ENCODE measurements at regions not wholly inside any gene's neighbourhood (a gene's known extent, or its start where the extent isn't known, plus 50 kb on each side); places are given as distances from the start of the nearest gene placed in this dataset.
A peak's percentile ranks its signal among the peaks of the same experiment; 100 is the strongest.

DNA sequence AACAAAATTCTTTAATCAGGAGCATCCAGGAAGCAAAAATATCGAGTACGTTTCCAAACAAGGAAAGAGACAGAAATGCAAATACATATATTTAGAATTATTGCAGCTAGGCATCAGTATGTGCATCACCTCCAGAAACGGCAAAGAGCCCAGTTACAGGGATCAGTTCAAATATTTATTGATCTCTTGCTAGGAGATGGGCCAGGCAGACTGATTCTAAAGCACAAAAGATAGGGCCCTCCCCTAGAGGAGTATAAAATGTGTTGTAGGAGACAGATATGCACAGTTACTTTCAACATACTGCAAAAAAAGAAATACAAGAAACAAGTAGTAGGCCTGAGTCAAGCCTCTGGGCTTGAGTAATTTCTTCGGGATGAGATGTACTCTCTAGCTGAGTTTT, 80.7 kb upstream of the NHSL1 start:
- DNase-seq (ENCODE audit: low spot score), result no peak

DNA sequence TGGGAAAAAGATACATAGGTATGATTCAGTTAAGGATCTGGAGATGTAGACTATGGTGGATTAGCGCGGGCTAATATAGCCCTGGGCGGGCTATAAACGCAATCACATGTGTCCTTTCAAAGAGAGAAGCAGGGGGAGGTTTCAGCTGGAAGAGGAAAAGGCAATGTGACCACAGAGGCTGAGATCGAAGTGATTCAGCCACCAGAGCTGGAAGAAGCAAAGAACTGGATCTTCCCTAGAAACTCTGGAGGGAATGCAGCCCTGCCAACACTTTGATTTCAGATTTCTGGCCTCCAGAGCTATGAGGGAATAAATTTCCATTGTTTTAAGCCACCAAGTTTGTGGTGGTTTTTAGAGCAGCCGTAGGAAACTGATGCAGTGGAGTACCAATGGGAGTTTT, 81.5 kb upstream of the NHSL1 start:
- no peak for DNase-seq (ENCODE audit: low spot score)

DNA sequence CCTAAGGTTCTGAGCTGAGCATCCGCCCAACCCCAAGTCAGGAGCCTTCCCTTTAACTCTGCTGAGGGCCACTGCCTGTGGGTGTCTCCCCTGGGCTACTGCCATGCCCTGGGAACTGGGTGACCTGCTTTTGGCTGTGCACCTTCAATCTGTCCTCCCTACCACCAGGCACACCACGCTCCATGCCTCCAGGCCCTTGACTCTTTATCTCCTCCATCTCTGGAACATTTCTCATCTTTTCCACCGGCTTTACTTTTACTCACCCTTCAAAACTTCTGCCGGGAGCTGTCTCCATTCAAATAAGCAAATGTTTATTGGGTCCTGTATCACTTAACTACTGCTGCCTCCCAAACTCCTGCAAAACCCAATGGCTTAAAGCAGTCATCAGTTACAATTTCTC, 83.3 kb upstream of the NHSL1 start:
- DNase-seq (ENCODE audit: low spot score), result no peak

DNA sequence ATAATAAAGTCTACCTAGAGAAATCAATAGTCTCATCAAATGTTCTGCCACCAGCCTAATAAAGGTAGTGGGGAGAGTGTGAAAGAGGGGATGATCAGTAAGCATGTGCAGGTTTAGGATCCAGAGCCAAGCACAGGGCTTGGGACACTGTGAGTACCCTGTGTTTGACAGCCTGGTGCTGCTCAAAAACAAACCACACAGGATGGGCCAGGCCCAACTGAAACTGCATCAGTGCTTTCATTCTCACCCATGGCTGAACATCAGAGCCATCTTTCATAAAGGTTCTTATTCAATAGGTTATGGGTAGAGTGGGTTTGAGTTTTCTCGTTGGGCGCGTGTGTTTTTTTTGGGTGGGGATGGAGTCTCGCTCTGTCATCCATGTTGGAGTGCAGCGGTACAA, 87.3 kb upstream of the NHSL1 start:
- DNase-seq (ENCODE audit: low spot score), result no peak

DNA sequence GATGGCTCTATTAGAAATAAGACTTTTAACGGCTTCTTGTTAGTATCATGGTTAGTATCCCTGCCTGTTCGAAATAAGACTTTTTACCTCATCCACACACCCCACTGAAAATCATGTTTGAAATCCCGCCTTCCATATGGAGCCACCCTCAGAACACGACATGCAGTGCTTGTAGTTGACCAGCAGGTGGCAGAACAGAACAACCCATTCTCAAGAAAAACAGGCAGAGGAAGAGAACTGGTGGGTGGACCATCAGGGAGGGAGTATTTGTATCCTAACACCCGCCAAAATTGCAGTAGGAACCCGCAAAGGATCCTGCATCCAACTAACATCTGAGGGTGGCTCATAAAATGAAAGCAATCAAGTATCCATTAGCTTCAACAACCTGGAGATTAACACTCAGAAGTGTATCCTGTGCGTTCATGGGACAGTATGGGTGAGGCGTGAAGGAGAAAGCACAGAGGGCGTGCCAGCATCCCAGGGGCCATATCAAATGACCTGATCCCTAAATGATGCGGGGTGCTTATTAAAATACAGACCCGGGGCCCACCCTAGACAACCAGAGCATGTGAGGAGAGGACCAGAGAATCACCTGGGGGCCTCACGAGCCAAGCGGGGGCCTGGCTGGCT, 89.6 kb upstream of the NHSL1 start:
- peak; percentile 51 for DNase-seq (ENCODE audit: low spot score)

DNA sequence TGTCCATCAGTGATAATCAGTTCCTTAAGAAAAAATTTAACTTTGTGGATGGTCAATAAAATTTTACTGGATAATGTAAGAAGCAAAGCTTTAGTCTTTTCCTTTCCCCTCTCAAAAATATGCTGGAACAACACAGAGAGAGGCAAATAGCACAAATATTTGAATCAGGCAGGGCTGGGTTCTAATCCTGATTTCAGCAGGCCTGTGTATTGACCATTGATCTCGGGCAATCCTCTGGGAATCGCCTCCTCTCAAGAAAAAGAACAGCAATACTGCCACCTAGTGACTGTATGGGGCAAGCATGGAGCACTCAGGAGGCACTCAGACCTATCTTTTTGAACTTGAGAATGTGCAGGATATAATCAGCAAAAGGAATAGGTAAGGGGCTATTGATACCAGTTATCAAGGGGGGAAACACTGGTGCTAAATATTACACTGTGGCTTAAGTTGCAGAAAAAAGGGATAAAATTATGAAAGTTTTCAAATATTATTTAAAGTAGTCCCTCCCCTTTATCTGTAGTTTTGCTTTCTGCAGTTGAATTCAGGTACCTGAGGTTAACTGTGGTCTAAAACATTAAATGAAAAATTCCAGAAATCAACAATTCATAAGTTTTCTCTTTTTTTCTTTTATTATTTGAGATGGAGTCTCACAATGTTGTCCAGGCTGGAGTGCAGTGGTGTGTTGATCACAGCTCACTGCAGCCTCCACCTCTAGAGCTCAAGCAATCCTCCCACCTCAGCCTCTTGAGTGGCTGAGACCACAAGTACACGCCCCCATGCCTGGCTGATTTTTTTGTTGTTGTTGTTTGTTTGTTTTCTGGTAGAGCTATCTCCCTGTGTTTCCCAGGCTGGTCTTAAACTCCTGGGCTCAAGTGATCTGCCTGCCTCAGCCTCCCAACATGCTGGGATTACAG, 91.8 kb upstream of the NHSL1 start:
- peak; percentile 46 for DNase-seq (ENCODE audit: low spot score)

DNA sequence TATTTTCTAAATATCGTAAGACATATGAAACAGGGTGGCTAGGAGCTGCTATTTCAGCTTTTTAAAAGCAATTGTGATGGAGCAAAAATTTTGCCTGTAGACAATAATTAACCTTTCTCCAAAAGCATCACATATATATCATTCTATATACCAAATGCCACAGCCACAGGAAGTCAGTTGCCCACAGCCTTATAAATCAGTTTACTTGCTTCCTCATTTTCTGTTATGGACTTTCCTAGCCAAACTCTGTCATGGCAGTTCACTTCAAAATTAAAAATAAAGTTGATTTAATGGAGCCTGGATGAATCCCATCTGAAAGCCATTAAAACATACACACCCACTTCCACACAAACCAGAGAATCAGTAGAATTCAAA, 93.4 kb upstream of the NHSL1 start:
- no peak for DNase-seq (ENCODE audit: low spot score)

DNA sequence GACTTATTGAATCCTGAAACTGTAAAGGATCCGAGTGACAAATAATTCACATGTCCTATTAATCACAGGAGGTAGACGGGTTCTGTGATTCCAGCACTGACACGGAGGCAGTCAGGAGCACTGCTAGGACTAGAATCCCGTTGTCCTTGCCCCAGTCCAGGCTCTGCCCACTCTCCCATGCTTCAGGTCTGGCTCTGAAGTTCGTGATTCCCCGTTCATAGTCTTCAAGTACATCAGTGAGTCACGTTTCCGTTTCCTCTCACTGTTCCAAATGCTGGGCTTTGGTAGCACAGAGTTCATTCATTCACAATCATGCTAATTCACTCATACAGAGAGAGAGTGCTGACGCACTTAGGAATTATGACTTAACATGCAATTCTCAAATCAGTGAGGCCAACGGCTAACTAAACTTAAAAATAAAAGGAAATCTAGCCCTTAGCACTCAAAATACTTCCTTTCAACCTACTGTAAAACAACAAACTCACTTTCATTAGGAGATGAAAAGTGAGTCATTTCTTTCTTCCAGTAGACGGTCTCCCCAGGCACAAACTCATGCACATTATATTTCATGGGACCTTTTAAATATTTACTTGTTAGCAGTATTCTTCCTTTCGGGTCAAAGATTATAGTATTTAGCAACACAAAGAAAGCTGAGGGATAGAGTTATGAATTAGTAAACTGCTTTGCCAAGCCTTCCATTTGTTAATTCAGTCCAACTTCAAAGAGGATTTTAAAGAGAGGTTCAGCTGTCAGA, 94.0 kb upstream of the NHSL1 start:
- DNase-seq (ENCODE audit: low spot score), result peak; percentile 50

DNA sequence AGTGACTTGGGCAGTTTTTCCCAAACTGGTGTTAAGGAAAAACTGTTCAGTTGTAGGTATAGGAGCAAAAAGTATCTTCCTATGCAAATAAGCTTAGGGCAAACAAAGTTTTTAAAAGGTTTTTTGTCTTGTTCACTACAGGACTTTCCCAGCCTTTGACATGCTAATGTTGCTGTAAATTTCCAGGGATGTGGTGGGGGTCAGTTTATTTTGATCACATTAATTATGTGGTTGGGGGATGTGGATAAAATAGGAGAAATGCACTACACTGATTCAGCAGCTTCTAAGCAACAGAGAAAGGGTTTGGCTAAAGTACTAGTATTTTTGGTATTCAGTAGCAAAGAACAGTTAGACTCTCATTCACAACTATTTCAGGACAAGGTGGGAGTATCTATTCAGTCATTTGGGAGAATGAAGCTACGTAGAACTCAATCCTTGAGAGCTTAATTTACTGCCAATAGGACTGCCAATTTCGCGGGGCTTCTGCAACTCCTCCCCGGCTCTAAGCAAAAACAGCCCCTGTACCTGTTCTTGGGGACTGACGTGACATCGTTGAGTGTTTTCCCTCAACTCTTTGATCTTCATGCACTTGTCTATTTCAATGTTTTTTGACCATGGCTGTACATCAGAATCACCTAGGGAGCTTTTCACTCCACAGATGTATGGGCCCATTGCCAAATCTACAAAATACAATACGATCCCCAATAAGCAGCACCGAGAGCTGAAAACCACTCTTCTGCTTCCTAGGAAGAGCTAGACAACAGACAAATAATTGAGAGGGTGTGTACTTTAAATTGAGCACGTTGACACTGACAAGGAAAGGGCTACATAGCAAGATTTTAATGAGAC, 94.8 kb upstream of the NHSL1 start:
- DNase-seq (ENCODE audit: low spot score), result no peak

DNA sequence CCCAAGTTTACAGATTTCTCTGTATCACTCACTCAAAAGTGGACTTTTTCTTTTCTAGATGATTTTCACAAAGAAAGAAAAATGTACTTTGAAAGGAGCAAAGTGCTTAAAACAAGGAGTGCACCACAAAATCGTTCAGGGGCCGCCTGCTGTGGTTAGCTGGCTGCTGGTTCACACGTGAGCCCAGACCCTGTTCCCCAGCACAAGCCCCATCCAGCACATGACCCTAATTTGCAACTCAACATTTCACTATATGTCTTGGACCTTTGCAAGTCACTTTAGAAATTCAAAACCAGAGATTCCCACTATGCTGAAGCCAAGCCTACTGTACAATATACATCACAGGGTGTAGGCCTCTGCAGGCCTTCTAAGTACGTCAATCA, 95.5 kb upstream of the NHSL1 start:
- no peak for DNase-seq (ENCODE audit: low spot score)

DNA sequence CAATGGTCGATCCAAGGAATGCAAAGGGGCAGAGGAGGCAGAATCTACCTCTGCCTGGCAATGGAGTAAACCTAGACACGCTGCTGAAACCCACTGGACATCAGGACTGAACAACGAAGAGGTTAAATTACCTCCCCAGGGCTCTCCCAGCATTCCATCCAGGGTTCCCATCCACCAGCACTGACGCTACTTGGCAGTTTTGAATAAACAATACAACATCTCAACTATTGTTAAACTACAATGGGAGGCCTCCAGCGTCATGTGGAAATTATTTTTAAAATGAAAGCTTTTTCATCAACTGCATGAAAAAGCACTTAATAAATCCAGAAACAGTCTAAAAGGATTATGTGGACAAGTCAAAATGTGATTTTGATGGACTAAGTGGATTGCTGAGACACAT, 96.8 kb upstream of the NHSL1 start:
- DNase-seq (ENCODE audit: low spot score), result no peak

DNA sequence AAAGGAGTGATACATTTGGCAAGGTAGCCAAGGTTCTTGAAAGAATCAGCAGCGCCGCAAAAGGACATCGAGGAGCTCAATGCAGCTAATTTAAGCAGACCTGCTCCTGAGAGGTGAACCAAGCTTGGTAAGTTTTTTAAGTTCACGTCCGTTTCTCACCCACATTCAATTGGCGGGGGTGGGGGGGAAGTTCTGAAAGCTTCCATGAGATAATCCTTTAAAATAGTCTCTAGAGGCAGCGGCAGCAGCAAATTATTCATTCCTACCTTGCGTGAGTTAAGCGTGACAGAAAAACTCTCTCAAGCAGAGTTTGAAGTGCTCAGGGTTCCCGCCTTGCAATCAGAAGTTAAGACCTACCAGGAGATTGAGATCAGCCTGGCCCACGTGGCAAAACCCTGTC, 97.3 kb upstream of the NHSL1 start:
- no peak for DNase-seq (ENCODE audit: low spot score)

DNA sequence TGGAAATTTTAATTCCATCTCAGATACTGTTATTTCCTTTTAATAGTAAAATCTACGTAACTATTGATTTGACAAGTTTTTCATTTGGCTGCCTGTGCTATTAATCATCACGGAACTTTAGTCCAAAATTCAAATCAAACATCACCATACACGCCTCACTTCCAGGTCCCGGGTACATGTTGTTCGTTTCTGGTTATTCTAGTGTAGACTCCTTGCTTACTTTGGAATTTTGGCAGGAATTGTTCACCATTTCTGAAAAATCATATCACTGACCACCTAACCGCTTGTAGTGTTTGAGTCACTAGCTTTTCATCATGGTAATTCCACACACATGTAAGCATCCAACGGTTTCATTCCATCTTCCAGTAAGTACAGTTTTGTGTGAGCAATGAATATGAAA, 98.0 kb upstream of the NHSL1 start:
- no peak for DNase-seq (ENCODE audit: low spot score)

DNA sequence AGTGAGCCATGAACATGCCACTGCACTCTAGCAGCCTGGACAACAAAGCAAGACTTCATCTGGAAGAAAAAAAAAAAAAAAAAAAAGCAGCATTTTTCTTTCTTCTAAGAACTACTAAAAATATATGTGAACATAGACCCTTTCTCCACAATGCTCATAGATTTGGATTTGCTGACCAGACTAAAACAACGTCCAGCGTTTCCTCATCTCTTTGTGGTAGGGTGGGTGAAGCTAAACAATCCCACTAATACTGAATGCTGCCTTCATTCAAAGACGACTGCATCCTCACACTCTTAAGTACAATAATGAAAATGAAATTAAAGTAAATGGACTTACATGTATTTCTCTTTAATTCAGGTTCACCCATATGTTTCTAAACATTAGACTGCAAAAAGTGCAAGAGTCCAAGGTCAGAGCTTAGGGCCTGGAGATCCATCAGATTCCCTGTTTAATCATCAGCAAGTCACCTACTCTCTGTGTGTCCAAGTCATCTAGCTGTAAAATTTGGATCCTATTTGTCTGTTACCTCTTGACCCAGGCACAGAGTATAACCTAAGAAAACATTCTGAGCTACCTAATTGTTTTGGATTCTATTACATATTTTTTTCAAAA, 99.4 kb upstream of the NHSL1 start:
- DNase-seq (ENCODE audit: low spot score), result no peak

DNA sequence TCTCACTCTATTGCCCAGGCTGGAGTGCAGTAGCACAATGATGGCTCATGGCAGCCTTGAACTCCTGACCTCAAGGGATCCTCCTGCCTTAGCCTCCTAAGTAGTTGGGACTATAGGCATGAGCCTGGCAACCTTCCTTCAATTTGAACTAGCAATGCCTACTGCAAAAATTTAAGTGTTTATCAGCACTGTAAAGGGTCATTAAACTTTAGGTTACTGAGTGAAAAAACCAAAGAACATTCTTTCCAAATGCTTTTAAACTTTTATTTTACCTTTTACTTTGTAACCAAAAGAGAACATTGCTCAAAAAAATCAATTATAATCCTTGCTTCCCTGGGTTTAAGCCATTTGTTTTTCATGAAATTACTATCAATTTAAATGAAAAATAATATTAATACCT, 101.0 kb upstream of the NHSL1 start:
- DNase-seq (ENCODE audit: low spot score), result no peak

DNA sequence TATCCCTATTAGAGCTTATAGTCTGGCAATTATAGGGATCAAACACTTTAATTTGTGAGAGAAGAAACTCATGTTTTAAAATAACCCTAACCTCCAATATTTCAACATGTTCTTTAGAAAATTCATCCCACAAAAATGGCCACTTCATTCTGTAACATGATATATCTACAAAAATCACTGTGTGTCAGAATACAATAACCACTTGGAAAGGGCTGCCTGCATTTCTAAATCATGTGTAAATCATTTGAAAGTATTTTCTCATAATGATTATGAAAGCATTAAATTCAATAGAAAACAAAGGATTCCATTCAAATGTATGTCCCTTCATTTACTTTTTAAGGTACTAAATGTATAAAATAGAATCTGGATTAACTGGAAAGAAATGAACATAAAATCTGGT, 101.4 kb upstream of the NHSL1 start:
- DNase-seq (ENCODE audit: low spot score), result no peak

DNA sequence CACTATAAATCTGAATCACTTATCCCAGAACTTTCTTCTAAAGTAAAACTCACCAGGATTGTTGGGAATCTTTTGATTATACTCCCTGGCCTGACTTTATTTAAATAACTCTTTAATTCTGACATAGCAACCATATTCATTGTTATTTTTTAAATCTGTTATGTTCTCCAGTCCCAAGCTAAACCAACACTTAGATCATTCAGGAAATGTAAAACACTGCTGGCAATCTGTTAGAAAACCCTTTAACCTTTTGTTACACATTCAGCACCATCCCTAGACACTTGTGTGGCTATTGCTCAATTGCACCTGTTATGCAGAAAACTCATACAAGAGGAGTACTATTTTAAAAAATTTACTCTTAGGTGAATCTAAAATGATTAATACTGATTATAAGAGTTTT, 101.8 kb upstream of the NHSL1 start:
- DNase-seq (ENCODE audit: low spot score), result no peak

DNA sequence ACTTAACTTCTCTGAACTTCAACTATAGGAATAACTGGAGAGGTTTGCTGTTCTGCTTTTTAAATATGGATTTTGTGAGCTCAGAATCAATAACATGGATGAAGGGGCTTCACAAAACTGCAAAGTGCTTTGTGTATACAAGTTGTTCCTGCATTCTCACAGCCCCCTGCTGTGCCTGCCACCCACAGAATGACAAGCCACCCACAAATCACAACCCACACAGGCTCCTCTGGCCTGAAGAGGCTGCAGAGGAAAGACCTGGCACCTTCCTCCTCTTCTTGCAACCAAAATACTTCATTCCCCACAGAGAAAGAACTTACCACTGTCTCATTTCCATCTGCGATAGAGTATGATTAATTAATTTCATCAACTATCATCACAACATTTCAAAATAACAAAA, 106.7 kb upstream of the NHSL1 start:
- no peak for DNase-seq (ENCODE audit: low spot score)

DNA sequence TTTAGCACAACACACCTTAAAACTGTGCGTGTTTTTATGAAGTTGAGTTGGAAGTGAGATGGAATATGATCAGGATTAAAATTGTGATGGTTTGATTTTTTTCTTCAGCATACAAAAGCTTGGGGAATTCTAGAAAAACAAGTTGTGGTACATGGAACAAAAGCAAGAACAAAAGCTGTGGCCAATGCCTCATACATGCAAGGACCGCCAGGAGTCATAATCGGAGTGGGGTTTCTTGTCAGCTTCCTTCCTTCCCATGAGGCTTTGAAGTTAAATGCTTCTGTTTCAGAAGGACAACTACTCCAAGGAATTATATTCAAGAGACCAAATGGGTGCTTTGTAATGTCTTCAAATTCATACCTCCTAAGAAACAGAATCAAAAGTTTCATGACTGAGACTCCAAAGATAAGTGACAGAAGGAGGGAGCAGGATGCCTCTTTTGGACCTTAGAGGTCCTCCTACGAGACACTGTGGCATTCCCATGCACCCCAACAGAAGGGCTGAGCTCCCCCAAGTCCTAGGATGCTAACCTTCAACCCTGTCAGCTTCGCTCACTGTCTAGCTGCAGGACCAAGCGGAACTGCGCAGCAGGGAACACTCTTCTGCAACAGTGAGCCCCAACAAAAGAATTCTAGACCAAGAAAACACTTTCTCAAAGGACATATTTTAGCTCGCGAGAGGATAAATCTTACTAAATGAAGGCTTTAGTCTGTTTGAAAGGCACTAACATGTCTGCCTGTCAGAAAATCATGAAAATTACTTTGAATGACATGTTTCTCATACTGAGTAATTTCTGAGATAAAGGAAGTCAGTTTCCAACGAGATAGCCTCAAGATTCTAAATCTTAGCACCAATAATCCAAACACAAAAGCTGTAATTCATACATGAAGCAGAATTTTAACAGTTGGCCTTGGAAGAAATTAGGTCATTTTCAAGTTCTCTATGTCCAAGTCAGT, 108.5 kb upstream of the NHSL1 start:
- DNase-seq (ENCODE audit: low spot score), result no peak

DNA sequence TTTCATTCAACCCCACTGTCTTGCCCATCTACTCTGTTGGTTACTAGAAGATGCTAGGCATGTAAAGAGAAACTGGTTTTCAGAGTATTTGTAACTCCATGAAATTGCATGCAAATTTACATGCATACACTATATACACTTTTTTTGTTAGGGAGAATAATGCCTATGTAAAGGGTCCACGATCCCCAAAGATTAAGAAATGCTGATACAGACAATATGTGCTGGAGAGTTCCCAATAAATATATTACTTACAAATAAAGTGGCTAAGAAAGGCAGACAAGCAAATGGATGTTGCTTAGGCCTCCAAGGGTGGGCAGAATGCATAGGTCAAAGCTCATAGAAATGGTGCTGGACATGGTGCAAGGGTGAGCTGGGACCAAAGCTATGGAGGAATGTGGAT, 109.6 kb upstream of the NHSL1 start:
- no peak for DNase-seq (ENCODE audit: low spot score)
